DOHH2 (cell line): ENCODE measurements at regions not wholly inside any gene's neighbourhood (a gene's known extent, or its start where the extent isn't known, plus 50 kb on each side); places are given as distances from the start of the nearest gene placed in this dataset.

Experiments used
- CTCF ChIP-seq: fragments of 200-600 bp; sonication (generic); IDR thresholded peaks from one replicate; pipeline ENCODE4 v1.5.1; 2014; ENCODE audit warnings: antibody characterized with exemption, mild to moderate bottlenecking, low read depth, low read length; ENCODE audit not compliant: poor library complexity, severe bottlenecking
- EZH2phosphoT487 ChIP-seq: fragments of 200-600 bp; sonication (generic); IDR thresholded peaks from 2 replicates; pipeline ENCODE4 v1.6.1; 2017; ENCODE audit warnings: borderline replicate concordance, mild to moderate bottlenecking, antibody characterized with exemption, low read length, moderate library complexity, mixed read lengths

- TF ChIP-seq CTCF: no peak
- TF ChIP-seq EZH2phosphoT487: no peak
Measured at GRCh38 chr21:22649246-22649645, 1651.0 kb downstream of the NCAM2 start.
